GM12874 (cell line): ENCODE measurements at regions not wholly inside any gene's neighbourhood (a gene's known extent, or its start where the extent isn't known, plus 50 kb on each side); places are given as distances from the start of the nearest gene placed in this dataset.

ENCODE experiments used
- TF ChIP-seq, protein P1 (sequence below): IDR thresholded peaks from 2 replicates; pipeline ENCODE4 v1.5.1; 2011; ENCODE audit warnings: low read depth, mild to moderate bottlenecking, control low read depth, low read length, moderate library complexity; ENCODE audit not compliant: insufficient read depth

DNA sequence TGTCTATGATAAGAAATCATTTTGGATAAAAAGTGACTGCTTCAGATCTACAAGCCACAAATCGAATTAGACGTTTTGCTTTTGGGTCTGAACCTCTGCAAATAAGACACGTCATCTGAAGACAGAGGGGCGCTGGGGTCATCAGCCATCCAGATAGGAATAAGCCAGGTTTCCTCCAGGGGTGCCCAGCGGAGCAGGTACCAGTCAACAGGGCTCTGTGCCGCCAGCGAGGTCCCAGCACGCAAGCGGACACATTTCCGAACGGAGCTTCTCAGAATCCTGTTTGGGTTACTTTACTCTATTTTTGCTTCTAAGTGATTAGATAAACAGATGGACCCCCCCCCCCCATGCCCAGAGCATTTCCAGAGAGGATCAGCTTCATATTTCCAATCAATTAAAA, 873.8 kb downstream of the BRD1 start:
- TF ChIP-seq, protein P1, sequence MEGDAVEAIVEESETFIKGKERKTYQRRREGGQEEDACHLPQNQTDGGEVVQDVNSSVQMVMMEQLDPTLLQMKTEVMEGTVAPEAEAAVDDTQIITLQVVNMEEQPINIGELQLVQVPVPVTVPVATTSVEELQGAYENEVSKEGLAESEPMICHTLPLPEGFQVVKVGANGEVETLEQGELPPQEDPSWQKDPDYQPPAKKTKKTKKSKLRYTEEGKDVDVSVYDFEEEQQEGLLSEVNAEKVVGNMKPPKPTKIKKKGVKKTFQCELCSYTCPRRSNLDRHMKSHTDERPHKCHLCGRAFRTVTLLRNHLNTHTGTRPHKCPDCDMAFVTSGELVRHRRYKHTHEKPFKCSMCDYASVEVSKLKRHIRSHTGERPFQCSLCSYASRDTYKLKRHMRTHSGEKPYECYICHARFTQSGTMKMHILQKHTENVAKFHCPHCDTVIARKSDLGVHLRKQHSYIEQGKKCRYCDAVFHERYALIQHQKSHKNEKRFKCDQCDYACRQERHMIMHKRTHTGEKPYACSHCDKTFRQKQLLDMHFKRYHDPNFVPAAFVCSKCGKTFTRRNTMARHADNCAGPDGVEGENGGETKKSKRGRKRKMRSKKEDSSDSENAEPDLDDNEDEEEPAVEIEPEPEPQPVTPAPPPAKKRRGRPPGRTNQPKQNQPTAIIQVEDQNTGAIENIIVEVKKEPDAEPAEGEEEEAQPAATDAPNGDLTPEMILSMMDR, result no peak

DNA sequence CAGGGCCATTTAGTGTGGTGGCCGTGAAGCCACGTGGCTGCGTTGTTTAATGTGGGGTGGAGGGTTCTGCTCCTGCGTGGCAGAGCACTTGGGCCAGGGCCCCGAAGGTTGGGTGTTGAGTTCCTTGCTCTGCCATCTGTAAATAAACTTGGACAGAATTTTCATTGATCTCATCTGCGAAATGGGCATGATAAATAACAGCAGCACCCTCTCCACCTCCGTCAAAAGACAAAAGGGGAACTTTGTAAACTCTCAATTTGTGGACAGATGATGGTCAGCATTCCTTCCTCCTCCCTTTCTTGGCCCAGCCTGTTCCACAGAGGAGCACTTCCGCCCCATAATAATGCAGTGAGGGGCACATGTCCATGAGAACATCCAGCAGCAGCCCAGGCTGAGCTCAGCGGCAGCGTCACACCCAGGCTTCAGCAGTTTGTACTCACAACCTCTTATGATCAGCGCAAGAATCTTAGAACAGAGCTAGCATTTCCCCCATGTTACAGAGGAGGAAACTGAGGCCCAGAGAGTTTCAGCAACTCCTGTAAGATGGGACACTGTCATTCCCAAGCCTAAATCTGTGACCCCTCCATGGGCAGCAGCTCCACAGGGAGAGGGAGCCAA, 874.5 kb downstream of the BRD1 start:
- TF ChIP-seq, protein P1, result no peak

- TF ChIP-seq, protein P1, result no peak
These were observed 875.2 kb downstream of the BRD1 start for GRCh38 chr22:48952256-48953102.

- TF ChIP-seq, protein P1, result no peak
These were observed 875.8 kb downstream of the BRD1 start for GRCh38 chr22:48951836-48952235.

DNA sequence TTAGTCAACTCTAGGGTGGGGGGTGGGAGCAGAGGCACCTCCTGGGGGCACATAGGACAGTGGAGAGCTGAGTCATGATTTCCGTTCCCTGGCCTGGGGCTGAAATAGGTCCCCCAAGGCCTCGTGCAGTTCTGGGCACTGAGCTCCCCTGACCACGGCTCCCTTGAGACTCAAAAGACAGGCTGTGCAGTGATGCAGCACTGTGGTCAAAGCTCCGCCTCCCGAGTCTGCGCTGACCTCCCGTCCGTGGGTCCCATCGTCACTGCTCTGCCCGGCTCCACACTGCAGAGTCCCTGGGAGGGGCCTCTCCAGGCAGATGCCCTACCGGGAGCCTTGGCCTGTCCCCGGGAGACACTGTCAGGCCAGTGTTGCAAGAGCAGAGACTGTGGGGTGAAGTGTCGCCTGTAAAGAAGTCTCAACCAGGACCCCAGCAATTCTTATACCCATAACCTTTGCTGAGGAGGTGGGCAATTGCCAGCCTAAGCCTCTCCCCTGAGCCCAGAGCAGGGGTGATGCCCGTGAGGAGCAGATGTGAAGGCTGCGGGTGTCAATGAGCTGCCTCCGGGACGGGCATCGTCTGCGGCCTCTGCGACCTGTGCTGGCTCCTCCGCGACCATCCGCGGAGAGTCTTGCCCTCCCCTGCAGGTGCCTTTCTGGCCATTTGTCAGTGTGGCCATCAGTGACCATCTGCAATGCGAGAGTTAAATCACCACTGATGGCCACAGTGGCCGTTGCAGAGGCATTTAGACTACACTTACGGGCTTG, 877.3 kb downstream of the BRD1 start:
- TF ChIP-seq, protein P1, result no peak

DNA sequence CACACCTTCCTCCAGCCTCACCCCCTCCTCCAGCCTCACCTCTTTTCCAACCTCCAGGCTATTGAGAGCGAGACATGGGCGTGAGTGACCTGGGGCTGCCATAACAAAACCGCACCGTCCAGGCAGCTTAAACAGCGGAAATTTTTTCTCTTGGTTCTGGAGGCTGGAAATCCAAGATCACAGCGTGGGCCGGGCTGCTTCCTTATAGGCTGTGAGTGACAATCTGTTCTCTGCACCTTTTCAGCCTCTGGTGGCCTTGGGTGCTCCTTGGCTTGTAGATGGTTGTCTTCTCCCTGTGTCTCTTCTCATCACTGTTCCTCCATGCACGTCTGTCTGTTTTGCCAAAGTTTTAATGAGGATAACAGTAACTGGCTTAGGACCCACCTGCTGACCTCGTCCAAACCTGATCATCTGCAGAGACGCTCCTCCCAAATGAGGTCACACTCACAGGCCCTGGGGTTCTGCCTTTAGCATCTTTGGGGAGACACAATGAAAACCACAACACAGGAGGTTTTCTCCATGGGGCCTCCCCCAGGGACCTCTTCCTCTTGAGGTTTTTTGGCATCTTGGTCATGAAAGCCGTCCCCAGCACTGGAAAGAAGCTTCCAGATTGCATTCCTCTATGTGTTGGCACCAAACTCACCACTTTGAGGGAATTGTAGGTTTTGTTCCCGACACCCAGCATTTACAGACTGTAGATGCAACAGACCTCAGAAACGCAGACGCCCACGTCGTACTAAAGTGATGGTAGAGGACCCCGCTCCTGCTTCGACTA, 878.1 kb downstream of the BRD1 start:
- TF ChIP-seq, protein P1, result no peak
